RCC 7860 (cell line): ENCODE measurements at regions not wholly inside any gene's neighbourhood (a gene's known extent, or its start where the extent isn't known, plus 50 kb on each side); places are given as distances from the start of the nearest gene placed in this dataset.
"Not testable (repeated sequence)": the region's sequence is repeated elsewhere in the genome, so short reads cannot be mapped to it uniquely, and the experiment has no call there.

ENCODE experiments used
- DNase-seq: peaks from one replicate; pipeline ENCODE4 v3.0.0-alpha.2; 2015; ENCODE audit warnings: low spot score
- FAIRE-seq: peaks from 2 replicates; lab custom pipeline; 2012; peaks lifted over from hg19 to GRCh38; lab: Jason Lieb, UNC

DNA sequence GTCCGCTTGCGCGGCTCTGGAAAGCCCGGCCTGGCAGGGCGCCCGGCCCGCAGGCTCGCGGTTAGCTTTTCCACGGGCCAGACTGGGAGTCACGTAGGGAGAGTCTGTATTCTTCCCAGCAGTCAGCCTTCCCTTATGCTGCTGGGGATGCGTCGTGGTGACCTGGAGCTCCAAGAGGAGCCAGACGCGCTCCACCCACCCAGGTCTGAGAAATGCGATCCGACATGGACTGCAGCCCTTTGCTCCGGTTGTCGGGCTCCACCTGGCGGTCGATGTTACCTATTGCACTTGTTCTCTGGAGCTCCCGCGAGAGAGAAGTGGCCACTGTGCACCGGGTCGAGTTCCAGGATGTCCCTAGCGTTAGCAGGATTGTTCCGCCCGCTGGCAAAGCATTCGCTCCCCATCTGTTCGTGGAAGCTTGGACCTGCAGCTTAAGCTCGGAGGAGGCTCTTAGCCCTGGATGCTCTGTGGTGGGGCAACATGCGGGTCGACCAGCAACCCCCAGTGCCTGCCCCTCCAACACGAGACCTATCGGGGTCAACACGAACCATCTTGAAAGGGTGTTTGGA is 367.4 kb downstream of the SPATA31A6 start:
- DNase-seq, FAIRE-seq: not testable (repeated sequence)

DNA sequence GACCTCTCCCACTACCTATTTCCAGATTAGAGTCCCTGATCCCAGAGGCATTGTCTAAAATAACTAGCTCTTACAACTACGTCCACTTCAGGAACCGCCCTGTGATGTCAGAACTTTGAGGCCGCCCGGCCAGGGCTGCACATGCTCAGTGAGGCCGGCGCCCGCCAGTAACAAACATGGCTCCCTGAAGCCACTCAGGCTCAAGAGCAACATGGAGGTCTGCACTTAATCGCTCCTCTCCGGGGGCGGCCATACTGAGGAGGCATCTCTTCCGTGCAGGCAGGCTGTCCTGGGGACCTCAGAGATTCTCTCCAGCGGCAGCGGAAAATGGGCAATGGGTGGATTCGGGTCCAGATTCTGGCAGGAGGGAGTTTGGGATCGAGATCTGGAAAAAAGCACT is 385.1 kb downstream of the SPATA31A6 start:
- not testable (repeated sequence) for FAIRE-seq, DNase-seq

DNA sequence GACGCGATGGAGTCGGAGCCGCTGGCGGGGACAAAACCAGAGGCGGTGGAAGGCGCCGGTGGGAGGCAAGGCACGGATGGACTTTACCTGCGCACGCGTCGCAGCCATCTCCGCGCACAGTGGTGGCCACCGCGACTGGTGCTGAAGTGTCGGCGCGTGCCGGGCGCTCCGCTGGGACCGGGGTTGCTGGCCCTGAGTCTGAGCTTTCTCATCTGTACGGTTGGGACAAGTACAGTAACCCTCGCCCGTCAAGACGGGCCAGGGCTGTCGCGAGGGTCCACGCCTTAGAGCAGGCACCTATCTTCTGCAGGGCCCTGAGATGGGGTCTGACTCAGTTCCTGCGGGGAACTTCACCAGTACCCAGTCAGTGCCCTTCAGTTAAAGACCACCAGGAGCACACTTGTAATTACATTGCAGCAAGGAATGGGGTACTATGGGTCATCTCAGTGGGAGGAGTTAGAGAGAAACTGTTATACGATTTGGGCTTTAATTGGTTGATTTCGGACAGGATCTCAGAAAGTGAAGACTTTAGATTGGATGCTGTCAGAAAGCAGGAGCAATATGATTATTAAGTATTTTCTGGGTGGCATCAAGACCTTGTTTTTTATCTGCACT is 385.6 kb downstream of the SPATA31A6 start:
- DNase-seq, FAIRE-seq: not testable (repeated sequence)

DNA sequence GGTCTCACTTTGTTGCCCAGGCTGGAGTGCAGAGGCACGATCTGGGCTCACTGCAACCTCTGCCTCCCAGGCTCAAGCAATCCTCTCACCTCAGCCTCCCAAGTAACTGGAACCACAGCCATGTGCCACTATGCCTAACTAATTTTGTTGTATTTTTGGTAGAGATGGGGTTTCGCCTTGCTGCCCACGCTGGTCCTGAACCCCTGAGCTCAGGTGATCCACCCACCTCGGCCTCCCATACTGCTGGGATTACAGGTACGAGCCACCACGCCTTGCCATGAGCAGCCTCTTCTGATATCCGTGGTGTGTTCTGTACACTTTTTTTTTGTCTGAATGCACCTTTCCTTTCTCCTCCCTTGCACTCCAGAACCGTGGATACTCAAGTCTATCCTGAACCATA is 394.4 kb downstream of the SPATA31A6 start:
- DNase-seq, FAIRE-seq: not testable (repeated sequence)
